HG03066 (cell line): ENCODE measurements at regions not wholly inside any gene's neighbourhood (a gene's known extent, or its start where the extent isn't known, plus 50 kb on each side); places are given as distances from the start of the nearest gene placed in this dataset.
"Not testable (repeated sequence)": the region's sequence is repeated elsewhere in the genome, so short reads cannot be mapped to it uniquely, and the experiment has no call there.

ENCODE experiments used
- ATAC-seq: cut with Tn5 transposase; IDR thresholded peaks from one replicate; pipeline ENCODE4 v1.9.1; 2021; ENCODE audit warnings: low read depth; ENCODE audit not compliant: unreplicated experiment

DNA sequence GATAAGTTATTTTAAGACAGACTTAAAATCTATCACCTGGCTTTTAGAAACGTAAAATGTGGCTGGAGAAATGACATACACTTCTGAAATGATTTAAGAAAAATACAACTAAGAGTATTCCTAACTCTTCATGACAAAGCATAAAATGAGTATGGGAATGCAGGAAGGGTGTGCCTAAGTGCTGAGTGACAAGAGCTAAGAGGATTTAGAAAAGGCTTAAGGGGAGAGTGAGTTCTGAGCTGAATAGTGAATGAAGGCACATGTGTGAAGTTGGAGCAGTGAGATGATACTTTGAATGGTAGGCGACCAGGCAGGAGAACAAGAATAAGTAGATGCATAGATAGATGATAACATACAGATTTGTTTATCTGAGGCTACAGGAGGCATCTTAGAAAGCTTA, 458.3 kb upstream of the TENM3 start:
- ATAC-seq, result no peak

DNA sequence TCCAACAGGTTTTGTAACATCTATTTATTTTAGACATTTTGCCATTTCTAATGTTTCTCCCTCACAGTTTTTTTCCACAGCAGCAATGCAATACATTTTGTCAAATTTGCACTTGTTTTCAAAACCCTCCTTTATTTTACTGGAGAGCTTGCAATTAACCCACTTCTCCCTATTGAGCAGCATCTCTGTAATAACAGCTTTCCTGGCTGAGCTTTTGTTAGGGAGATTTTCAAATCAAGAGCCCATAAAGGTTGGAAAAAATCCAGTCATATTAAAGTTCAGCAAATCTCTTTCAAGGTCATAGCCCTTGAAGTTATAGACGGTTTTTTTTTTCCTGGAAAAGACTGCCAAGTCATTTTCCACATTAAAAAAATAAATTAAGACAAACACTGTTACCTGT, 450.6 kb upstream of the TENM3 start:
- no peak for ATAC-seq

DNA sequence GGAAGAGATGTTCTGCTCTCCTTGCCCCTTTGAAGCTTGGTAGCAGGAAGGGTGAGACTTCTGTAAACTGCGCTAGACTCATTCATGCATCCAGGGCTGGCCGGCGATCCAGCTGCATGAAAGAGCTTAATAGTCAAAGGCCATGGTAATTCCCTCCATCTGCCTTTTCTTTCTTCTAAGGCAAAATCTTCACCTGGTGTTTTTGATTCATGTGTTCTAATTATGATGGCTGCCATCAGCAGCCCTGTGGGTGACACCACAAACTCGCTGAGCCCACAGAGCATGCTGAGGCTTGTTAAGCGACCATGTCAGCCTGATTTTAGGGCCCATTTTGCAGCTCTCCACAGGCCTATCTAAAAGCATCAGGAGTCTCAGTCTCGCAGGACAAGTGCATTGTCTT, 450.1 kb upstream of the TENM3 start:
- no peak for ATAC-seq

DNA sequence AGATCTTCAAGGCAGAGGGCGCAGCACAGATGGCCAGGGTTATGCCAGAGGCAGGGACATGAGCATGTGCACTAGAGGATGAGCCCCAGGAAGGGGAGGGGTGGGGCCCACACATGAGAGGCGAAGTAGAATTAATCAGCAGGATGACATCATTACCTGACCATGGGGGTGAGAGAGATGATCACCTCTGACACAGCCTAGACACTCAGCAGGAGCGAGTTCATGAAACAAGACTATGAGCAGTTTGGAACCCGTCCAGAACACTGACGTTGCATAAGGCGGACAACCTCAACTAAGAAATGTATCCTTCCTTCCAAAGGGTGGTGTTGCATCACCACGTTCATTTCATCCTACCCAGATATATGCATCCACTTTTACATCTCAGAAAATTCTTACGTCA, 446.7 kb upstream of the TENM3 start:
- no peak for ATAC-seq

DNA sequence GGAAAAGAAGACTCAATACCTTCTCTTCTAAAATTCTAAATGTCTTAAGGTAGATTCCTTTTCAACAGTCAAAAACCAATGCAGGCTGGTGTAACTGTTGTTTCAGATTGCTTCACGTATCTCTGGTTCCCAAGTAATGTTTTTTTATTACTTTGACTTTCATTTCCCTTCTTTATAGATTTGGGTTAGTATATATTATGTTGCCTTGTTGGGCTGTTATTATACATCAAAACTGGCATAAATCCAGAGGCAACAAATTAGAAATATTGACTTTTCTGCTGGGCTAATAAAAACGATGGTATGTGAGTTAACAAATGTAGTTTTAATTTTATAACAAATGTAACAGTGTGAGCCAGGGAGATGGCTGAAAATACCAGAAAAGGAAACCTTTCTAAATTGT, 444.7 kb upstream of the TENM3 start:
- no peak for ATAC-seq

DNA sequence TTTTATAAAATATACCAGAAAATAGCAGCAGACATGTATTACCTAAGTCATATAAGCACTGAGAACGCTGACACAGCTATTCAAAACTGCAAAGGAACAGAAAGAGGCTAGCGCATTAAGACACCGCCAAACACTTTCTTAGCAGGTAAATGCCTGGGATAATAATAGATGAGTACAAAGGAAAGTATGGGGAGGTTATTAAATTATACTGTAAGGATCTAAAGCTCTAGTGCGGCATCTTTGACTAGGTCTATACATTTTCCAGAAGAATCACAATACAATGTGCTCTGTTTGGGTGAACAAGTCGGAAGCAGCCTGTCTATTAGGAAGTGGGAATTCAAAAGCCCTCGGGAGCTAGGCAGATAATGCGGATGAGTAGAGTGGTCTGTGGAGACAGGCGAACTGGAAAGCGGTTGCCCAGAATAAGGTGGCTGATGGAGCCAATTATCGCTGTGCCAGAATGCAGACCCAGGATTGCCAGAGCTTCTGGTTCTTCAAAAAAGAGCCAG, 443.6 kb upstream of the TENM3 start:
- ATAC-seq, result no peak

DNA sequence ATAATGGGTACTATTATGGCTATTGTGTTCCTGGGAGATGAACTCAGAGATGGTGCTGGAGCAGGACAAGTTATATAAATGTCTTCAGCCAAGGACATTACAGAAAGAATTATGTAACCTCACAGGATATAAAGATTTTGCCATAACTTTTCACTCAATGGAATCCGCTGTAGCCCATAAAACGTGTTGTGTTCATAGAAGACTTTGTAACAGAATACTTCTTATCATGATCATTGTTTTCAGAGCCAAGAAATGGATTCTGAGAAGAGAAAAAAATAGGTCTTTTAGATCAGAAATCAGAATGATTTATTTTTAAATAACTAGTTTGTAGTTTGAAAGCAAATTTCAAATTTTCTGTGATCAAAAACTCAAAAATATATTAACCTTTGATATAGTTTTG, 441.0 kb upstream of the TENM3 start:
- no peak for ATAC-seq

DNA sequence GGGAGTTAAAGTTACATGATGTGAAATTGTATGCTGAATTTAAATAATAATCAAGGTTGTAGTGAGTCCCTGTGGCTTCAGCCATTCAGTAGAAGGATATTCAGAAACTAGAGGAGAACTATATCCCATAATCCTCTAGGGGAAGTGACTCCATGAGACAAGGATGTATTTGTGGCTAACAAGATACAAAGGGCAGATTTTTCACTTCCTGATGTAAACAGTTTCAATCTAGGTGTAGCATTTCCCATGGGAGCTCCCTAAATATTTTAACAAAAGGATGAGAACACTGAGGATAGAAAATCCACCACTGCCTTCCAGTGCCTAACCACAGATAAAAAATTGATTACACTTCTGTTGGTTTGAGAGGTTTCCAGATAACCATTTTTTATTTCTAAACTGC, 435.4 kb upstream of the TENM3 start:
- no peak for ATAC-seq

DNA sequence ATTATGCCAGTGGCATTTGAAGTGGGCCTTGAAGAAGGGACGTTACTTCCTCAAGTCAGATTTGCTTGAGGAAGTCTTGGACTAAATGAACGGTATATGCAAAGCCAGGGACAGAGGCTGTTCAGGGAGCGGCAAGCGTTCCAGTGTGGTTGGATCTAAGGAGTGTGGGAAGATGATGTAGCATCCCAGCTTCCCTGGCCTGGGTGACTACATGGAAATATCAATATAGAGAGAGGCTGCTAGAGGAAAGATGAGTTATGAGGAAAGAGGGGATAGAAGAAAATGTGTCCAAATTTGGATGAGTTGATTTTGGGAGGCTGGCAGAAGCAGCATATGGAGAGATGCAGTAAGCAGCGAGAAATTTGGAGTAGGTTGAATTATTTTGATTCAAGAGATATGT, 432.5 kb upstream of the TENM3 start:
- ATAC-seq, result no peak

DNA sequence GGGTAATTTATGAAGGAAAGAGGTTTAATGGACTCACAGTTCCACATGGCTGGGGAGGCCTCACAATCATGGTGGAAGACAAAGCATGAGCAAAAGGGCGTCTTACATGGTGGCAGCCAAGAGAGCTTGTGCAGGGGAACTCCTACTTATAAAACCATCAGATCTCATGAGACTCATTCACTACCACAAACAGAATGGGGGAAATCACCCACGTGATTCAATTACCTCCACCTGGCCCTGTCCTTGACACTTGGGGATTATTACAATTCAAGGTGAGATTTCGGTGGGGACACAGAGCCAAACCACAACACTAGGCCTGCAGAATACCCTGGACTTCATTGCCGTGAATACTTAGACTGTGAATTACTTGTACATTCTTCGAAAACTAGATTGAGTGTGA, 431.7 kb upstream of the TENM3 start:
- not testable (repeated sequence) for ATAC-seq

DNA sequence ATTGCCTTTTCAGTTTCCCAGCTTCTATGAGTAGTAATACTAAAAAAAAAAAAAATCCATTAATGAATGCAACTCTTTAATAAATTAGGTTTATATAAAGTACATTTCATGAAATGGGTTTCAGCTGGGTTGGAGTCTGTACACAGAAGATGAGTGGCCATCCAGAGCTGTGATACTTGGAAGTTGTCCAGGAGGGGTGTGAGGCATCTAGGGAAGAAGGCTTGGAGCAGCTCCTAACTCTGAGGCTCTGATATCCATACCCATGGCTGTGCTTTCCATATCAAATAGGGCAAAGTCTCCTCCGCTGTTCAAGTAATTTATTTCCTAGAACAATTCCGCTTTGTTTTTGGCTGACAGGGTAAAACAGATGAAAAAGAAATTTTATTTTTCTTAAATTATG, 423.3 kb upstream of the TENM3 start:
- ATAC-seq, result no peak

DNA sequence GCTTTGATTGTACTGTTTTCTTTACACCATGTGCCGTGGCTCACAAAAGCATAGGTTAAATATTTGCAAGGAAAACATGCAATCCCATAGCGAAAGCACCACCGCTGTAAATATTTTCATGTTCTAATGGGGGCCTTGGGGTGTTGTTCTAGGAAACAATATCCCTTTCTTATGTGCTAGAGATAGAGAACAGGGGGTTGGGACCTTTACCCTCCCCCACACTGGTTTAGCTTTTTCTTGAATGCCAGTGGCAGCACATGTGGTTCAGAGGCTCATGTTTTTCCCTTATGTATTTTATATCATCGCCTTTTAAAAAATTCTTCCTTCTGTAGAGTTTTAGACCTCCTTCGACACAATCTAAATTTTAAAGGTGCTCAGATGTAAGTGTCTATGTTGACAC, 422.6 kb upstream of the TENM3 start:
- ATAC-seq, result no peak

DNA sequence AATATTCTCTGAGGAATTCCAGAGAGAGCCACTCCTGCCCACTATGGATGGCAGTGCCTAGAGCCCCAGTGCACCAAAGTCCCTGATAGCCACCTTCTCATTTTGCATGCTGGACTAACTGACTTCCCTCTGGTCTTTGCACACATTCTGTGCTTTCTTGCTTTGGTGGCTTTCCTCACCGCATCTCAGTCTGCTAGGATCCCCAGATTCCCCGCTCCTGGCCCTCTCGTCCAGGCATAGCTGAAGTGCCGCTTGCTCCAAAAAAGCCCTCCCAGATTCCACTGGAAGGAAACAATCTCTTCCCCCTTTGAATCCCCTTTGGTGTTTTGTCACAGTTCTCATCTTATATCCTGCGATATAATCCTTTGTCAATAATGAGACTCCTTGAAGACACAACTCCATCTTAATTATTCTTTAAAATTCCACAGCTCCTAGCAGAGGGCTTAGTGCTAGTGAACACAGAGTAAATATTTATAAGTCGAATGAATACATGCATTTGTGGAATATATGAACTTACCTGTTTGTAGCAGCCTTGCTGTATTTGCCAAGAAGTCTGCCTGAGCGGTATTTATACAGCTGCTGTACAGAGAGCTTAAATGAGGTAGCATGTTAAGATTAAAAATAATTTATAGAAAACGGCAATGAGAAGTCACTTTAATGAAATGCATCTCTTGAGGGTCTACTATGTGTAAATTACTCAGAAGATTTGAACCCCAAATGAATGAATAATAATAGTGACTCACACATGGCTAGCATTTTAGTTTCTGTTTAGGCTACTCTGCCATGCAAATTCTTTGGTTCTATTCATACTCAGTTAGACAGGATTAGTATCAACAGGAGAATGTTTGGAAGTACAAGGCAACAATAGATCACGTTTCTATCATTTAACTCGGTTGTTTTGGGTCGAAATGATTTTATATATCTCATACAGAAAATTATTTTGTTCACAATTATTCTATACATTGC, 421.9 kb upstream of the TENM3 start:
- ATAC-seq, result no peak

DNA sequence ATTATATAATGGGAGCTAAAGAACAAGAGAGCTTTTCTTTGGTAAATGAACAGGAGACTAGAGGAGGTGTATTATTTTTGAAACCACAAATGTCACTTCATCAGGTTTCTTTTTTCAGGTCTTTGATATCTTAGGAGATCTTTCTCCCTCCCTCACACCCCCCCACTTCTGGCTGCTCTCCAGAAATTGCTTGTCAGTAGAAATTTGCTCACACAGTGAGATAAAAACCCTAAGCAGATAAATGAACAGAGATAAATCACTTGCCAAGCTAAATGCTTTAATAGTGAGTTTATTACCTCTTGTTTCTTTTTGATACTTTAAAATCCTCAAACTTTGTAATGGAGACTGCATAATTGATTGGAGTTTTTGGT, 421.2 kb upstream of the TENM3 start:
- no peak for ATAC-seq

DNA sequence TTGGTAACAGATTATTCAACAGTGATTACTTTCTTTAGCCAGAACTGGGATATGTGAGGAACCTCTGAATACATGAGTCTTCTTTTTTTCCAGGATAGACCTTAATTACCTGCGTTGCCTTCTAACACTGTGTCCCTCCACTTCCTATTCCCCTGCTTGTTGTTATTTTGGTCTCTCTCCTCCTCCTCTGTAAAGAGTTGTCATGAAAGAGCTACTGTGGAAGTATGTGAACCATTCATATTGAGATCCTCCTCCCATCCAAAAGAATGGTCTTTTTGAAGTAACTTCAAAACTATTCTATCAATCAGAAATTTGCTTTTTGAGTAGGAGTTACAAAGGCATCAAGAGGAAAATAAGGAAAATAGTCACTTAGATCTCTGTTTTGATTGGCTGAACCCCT, 420.0 kb upstream of the TENM3 start:
- no peak for ATAC-seq

DNA sequence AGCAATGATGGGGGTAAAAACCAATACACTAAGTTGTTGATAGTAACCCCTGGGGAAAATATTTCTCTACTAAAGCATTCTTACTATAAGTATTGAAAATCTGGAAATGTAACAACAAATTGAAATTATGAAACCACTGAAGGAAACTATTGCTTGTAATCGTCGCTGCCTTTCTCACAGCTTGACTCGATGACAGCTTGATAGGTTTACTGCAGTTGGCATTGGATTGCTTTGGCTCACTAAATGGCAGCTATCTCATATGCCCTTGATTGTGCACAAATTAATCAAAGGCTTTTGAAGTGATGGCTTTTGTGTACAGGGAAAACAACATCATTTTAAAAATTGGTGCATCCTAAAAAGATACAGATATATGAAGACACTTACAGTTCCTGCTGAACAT, 419.6 kb upstream of the TENM3 start:
- ATAC-seq, result no peak

DNA sequence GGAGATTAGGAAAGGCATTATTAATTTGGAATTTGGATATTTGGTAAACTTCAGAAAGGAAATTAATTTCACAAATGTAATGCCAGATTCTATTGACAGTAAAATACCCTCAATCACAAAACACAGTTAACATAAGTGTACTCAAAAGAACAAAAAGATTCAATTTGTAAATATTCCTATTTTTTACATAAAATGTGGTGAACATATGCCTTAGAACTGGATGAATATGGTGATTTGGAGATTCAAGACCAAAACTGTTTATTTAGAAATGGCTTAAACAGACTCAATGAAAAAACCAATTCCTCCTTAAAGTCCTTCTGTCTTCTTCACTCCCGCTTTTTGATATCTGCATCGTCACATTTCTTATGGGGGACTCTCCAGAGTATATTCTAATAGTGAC, 417.6 kb upstream of the TENM3 start:
- ATAC-seq, result no peak

DNA sequence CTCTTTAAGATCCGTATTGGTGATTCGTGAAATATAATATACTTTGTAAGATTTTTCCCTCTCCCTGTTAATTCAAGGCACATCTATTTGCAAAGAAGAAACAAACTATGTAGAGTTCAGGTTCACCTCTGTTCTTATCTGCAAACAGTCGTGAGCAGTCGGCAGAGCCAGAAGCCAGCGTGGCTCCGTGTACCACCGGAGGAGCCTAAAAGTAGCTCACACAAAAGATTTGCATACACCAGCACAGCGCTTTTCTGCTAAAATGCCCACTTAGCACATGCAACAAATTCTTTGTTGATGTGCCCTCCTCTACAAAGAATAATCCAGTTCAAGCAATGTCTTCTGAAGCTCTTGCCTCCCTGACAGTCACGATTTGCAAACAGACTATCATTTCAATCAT, 416.0 kb upstream of the TENM3 start:
- ATAC-seq, result no peak

DNA sequence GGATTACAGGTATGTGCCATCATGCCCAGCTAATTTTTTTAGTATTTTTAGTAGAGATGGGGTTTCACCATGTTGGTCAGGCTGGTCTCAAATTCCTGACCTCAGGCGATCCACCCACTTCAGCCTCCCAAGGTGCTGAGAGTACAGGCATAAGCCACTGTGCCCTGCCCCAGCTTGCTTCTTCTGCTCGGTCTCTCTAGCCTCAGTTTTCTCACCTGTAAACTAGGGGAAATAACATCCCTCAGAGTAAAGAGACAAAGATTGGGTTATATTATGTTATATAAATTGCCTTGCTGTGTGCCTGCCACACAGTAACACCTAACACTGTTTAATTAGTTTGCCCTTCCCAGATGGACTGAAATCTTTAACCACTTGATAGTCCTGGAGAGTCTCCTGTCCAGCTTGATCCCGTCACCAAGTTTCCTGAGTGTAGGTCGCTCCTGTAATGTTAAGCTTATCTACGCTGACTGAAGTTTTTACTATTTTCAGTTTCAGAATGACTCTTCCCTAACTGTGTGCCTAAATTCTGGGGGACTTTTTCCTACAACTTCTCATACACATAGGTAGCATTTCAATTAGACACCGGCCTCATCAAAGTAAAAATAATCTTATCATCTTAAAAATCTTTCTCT, 412.7 kb upstream of the TENM3 start:
- no peak for ATAC-seq

DNA sequence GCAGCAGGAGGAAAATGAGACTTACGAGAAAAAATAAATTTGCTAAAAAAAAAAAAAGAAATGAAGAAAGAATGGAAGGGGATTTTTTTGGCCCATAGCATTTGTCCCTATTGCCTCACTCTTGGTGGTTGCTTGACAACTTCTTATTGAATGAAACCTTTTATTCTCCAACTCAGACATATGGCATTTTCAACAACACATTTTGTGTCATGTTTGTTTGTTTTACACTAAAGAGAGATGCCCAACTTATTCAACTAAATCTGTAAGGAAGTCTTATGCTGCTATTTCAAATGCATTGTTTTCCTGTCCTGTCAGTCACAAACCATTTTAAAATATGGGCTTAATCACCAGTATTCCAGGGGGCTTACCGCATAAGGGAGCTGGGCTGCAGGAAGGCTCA, 409.1 kb upstream of the TENM3 start:
- no peak for ATAC-seq

DNA sequence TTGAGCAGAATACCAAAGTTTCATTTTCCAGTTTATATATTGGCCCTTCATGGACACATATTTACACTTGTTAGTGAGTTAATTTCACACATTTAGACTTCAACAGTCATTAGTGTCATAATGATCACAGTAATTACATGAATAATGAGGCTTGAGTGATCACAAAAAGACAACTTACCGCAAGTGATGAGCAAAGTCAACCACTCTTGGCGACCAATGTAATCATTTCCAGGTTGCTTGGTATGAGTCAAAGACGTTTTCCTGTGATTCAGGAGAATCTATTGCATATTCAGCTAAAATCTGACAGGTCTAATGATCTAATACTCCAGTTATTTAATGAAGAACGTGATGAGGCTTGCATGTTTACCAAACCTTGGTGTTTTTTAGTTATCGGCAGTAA, 407.9 kb upstream of the TENM3 start:
- ATAC-seq, result no peak

DNA sequence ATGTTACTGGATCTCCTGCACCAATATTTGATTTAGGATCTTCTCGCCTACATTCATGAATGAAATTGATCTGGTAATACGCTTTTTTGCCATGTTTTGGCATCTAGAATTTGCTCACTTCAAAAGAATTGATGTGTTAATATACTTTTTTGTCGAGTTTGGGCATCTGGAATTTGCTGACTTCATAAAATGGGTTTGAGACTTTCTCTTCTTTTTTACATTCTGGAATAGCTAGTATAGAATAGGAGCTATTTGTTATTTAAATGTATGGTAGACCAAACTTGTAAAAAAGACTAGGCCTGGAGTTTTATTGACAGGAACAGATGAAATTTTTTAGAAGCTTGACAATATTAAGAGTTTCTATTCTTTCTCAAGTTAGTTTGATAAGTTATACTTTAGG, 404.9 kb upstream of the TENM3 start:
- ATAC-seq, result no peak
